H9 (cell line): ENCODE measurements at regions not wholly inside any gene's neighbourhood (a gene's known extent, or its start where the extent isn't known, plus 50 kb on each side); places are given as distances from the start of the nearest gene placed in this dataset.

Experiments
- DNase-seq: peaks from one replicate; pipeline ENCODE4 v3.0.0-alpha.2; 2017
- H2AFZ ChIP-seq: one replicate; pipeline ENCODE4 v1.6.1; 2013; ENCODE audit warnings: mild to moderate bottlenecking, low read length, control low read depth, moderate library complexity
- H2AK5ac ChIP-seq: 2 replicates; pipeline ENCODE4 v1.6.1; 2013; ENCODE audit warnings: low read length, control low read depth, mixed read lengths; ENCODE audit not compliant: insufficient read length
- H2BK120ac ChIP-seq: one replicate; pipeline ENCODE4 v1.6.1; 2013; ENCODE audit warnings: low read depth, mild to moderate bottlenecking, low read length, control low read depth, inconsistent platforms; ENCODE audit not compliant: poor library complexity, severe bottlenecking
- H2BK12ac ChIP-seq: 2 replicates; pipeline ENCODE4 v1.6.1; 2013; ENCODE audit warnings: low read length, control low read depth, mixed read lengths, low read depth; ENCODE audit not compliant: insufficient read length
- H2BK15ac ChIP-seq: 2 replicates; pipeline ENCODE4 v1.6.1; 2013; ENCODE audit warnings: low read depth, low read length, control low read depth
- H2BK20ac ChIP-seq: one replicate; pipeline ENCODE4 v1.6.1; 2013; ENCODE audit warnings: low read depth, mild to moderate bottlenecking, low read length, control low read depth, inconsistent platforms; ENCODE audit not compliant: poor library complexity, severe bottlenecking
- H2BK5ac ChIP-seq: 2 replicates; pipeline ENCODE4 v1.6.1; 2013; ENCODE audit warnings: low read length, control low read depth, mixed read lengths; ENCODE audit not compliant: insufficient read length
- H3K14ac ChIP-seq: 2 replicates; pipeline ENCODE4 v1.6.1; 2013; ENCODE audit warnings: low read length, control low read depth; ENCODE audit not compliant: insufficient read depth
- H3K18ac ChIP-seq: 2 replicates; pipeline ENCODE4 v1.6.1; 2013; ENCODE audit warnings: low read depth, mild to moderate bottlenecking, mixed read lengths, low read length, control low read depth; ENCODE audit not compliant: insufficient read length
- H3K23ac ChIP-seq: 2 replicates; pipeline ENCODE4 v1.6.1; 2013; ENCODE audit warnings: low read length, control low read depth, mixed read lengths, low read depth; ENCODE audit not compliant: insufficient read length
- H3K23me2 ChIP-seq: 2 replicates; pipeline ENCODE4 v1.6.1; 2013; ENCODE audit warnings: low read depth, mild to moderate bottlenecking, mixed read lengths, low read length, control low read depth; ENCODE audit not compliant: insufficient read length, poor library complexity, severe bottlenecking
- H3K27ac ChIP-seq: 2 replicates; pipeline ENCODE4 v1.5.1; 2013; ENCODE audit warnings: low read length, control low read depth, mixed read lengths, low read depth; ENCODE audit not compliant: insufficient read length
- H3K27me3 ChIP-seq: 2 replicates; pipeline ENCODE4 v1.6.1; 2013; ENCODE audit warnings: low read length, control low read depth, inconsistent platforms; ENCODE audit not compliant: insufficient read depth
- H3K4ac ChIP-seq: 2 replicates; pipeline ENCODE4 v1.6.1; 2013; ENCODE audit warnings: low read depth, mild to moderate bottlenecking, control low read depth, inconsistent platforms, low read length, moderate library complexity
- H3K4me1 ChIP-seq: 2 replicates; pipeline ENCODE4 v1.6.1; 2013; ENCODE audit warnings: low read length, control low read depth, inconsistent platforms; ENCODE audit not compliant: insufficient read depth
- H3K4me2 ChIP-seq: 2 replicates; pipeline ENCODE4 v1.6.1; 2013; ENCODE audit warnings: low read length, control low read depth, mixed read lengths; ENCODE audit not compliant: insufficient read length, insufficient read depth
- H3K56ac ChIP-seq: 2 replicates; pipeline ENCODE4 v1.6.1; 2013; ENCODE audit warnings: low read depth, mild to moderate bottlenecking, mixed read lengths, low read length, control low read depth; ENCODE audit not compliant: insufficient read length
- H3K79me1 ChIP-seq: 2 replicates; pipeline ENCODE4 v1.6.1; 2013; ENCODE audit warnings: low read depth, mild to moderate bottlenecking, moderate library complexity, low read length, control low read depth, inconsistent platforms; ENCODE audit not compliant: insufficient read depth, poor library complexity, severe bottlenecking
- H3K79me2 ChIP-seq: 2 replicates; pipeline ENCODE4 v1.6.1; 2013; ENCODE audit warnings: low read length, control low read depth, inconsistent platforms; ENCODE audit not compliant: insufficient read depth
- H3K9ac ChIP-seq: 2 replicates; pipeline ENCODE4 v1.6.1; 2013; ENCODE audit warnings: low read length, control low read depth, mixed read lengths; ENCODE audit not compliant: insufficient read length; ENCODE audit errors: extremely low read depth
- H3K9me3 ChIP-seq: one replicate; pipeline ENCODE4 v1.6.1; 2013; ENCODE audit warnings: low read depth, low read length, inconsistent platforms; ENCODE audit not compliant: control insufficient read depth
- H3T11ph ChIP-seq: one replicate; pipeline ENCODE4 v1.6.1; 2013; ENCODE audit warnings: mild to moderate bottlenecking, low read length, control low read depth, inconsistent platforms
- H4K20me1 ChIP-seq: one replicate; pipeline ENCODE4 v1.6.1; 2013; ENCODE audit not compliant: control insufficient read depth, insufficient read length, insufficient read depth
- H4K5ac ChIP-seq: 2 replicates; pipeline ENCODE4 v1.6.1; 2013; ENCODE audit warnings: low read depth, mild to moderate bottlenecking, mixed read lengths, low read length, control low read depth; ENCODE audit not compliant: insufficient read length
- H4K8ac ChIP-seq: replicated peaks from 2 replicates; pipeline ENCODE4 v1.6.1; 2013; ENCODE audit warnings: low read length, control low read depth, mixed read lengths, low read depth; ENCODE audit not compliant: insufficient read length
- H4K91ac ChIP-seq: 2 replicates; pipeline ENCODE4 v1.6.1; 2013; ENCODE audit warnings: low read depth, mild to moderate bottlenecking, moderate library complexity, mixed read lengths, low read length, control low read depth; ENCODE audit not compliant: insufficient read length
- H3K27ac Mint-ChIP-seq, 3 experiments: 2 replicates in 2 of 3; 3 replicates in 1 of 3; pipeline ENCODE4 v1.8.0; 2020 to 2021; ENCODE audit warnings: mixed read lengths in 3 of 3, mild to moderate bottlenecking in 1 of 3, moderate library complexity in 1 of 3
- H3K27me3 Mint-ChIP-seq: 2 replicates; pipeline ENCODE4 v1.8.0; 2021; ENCODE audit warnings: low read depth, mild to moderate bottlenecking, moderate library complexity, mixed read lengths
- H3K36me3 Mint-ChIP-seq, 3 experiments: 2 replicates in 2 of 3; 3 replicates in 1 of 3; pipeline ENCODE4 v1.8.0; 2020 to 2021; ENCODE audit warnings: low read depth in 3 of 3, mixed read lengths in 3 of 3; ENCODE audit not compliant: insufficient read depth in 1 of 3
- H3K4me1 Mint-ChIP-seq, 2 experiments: 2 replicates each; pipeline ENCODE4 v1.8.0; 2020; ENCODE audit warnings: mixed read lengths in 2 of 2
- H3K4me3 Mint-ChIP-seq, 2 experiments: 2 replicates in 1 of 2; 3 replicates in 1 of 2; pipeline ENCODE4 v1.8.0; 2020 to 2021; ENCODE audit warnings: mild to moderate bottlenecking in 2 of 2, mixed read lengths in 2 of 2, moderate library complexity in 1 of 2
- H3K9me3 Mint-ChIP-seq, 2 experiments: 2 replicates in 1 of 2; 3 replicates in 1 of 2; pipeline ENCODE4 v1.8.0; 2020; ENCODE audit warnings: mild to moderate bottlenecking in 2 of 2, mixed read lengths in 2 of 2, moderate library complexity in 1 of 2
- WGBS: extraction: QIAGEN DNeasy Blood & Tissue Kit; methylation state at CpG from one replicate; pipeline ENCODE4 v1.1.7; 2013; ENCODE audit warnings: missing lambda C conversion rate, low lambda C conversion rate, mixed read lengths; ENCODE audit not compliant: insufficient read length; ENCODE audit errors: extremely low coverage; 5-methylcytosine and 5-hydroxymethylcytosine counted together
- TF ChIP-seq, protein P1 (sequence below): fragments of 200-600 bp; sonication (generic); conservative IDR thresholded peaks from 3 replicates; pipeline ENCODE4 v1.8.0; 2021; ENCODE audit warnings: antibody characterized with exemption, mild to moderate bottlenecking

DNA sequence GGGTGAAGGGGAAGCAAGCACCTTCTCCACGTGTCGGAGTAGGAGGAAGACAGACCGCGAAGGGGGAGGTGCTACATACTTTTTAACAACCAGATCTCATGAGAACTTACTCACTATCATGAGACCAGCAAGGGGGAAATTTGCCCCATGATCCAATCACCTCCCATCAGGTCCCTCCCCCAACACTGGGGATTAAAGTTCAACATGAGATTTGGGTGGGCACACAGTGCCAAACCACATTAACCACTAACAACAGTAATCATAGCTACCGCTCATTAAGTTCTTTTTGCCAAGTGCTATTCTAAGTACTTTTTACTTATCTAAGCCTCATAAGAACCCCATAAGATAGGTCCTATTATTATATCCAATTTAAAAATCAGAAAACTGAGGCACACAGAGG lies 450.5 kb upstream of the DDI1 start:
- no peak overlapping the region for H2BK15ac ChIP-seq
- no peak overlapping the region for H2BK5ac ChIP-seq
- TF ChIP-seq, protein P1, sequence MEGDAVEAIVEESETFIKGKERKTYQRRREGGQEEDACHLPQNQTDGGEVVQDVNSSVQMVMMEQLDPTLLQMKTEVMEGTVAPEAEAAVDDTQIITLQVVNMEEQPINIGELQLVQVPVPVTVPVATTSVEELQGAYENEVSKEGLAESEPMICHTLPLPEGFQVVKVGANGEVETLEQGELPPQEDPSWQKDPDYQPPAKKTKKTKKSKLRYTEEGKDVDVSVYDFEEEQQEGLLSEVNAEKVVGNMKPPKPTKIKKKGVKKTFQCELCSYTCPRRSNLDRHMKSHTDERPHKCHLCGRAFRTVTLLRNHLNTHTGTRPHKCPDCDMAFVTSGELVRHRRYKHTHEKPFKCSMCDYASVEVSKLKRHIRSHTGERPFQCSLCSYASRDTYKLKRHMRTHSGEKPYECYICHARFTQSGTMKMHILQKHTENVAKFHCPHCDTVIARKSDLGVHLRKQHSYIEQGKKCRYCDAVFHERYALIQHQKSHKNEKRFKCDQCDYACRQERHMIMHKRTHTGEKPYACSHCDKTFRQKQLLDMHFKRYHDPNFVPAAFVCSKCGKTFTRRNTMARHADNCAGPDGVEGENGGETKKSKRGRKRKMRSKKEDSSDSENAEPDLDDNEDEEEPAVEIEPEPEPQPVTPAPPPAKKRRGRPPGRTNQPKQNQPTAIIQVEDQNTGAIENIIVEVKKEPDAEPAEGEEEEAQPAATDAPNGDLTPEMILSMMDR, result no peak
- no peak overlapping the region for H3T11ph ChIP-seq
- Mint-ChIP-seq H3K4me1 (peaks cover 2 to 19% of the 10 kb centered on the region in 2 experiments; a peak in 2 of 4 replicates), H3K27ac (no peak overlapping the region), H3K27me3 (no peaks in the 10 kb centered on the region), H3K36me3 (no peaks in the 10 kb centered on the region), H3K9me3 (no peaks in the 10 kb centered on the region; a peak in 1 of 5 replicates), H3K4me3 (no peak overlapping the region)
- no peaks in the 10 kb centered on the region for H3K79me2 ChIP-seq
- no peak overlapping the region for H3K4ac ChIP-seq
- H2AK5ac ChIP-seq, result no peak overlapping the region
- H3K14ac ChIP-seq, result no peak overlapping the region
- no peak overlapping the region for H3K18ac ChIP-seq
- no peak overlapping the region for H2BK12ac ChIP-seq
- no peak overlapping the region for H4K5ac ChIP-seq
- no peak overlapping the region for H3K27ac ChIP-seq
- H3K79me1 ChIP-seq, result no peaks in the 10 kb centered on the region
- H4K91ac ChIP-seq, result no peak overlapping the region
- no peak for DNase-seq
- no peak overlapping the region for H2AFZ ChIP-seq
- H2BK120ac ChIP-seq, result no peak overlapping the region
- H2BK20ac ChIP-seq, result no peak overlapping the region
- H4K20me1 ChIP-seq, result no peaks in the 10 kb centered on the region
- H3K23ac ChIP-seq, result no peak overlapping the region
- no peaks in the 10 kb centered on the region for H3K4me1 ChIP-seq
- H3K23me2 ChIP-seq, result no peaks in the 10 kb centered on the region
- WGBS, result no CpG with 5 or more reads among the region's 5 CpGs
- H3K4me2 ChIP-seq, result no peak overlapping the region
- H3K27me3 ChIP-seq, result no peaks in the 10 kb centered on the region
- H3K56ac ChIP-seq, result no peak overlapping the region
- H4K8ac ChIP-seq, result no peak overlapping the region
- no peaks in the 10 kb centered on the region for H3K9me3 ChIP-seq
- no peak overlapping the region for H3K9ac ChIP-seq
